Liver (tissue), 8 donors: ENCODE measurements at regions not wholly inside any gene's neighbourhood (a gene's known extent, or its start where the extent isn't known, plus 50 kb on each side); places are given as distances from the start of the nearest gene placed in this dataset.

ENCODE experiments used
- DNase-seq: peaks from one replicate; pipeline ENCODE4 v3.0.0-alpha.2; 2017; ENCODE audit warnings: low spot score
- H3K27ac ChIP-seq, 2 donors: one replicate each; pipeline ENCODE4 v1.7.0; 2013; ENCODE audit warnings: inconsistent platforms in 2 of 2, low read length in 2 of 2, control low read depth in 1 of 2, low read depth in 1 of 2, mild to moderate bottlenecking in 1 of 2
- H3K27me3 ChIP-seq, 4 donors: one replicate each; pipeline versions ENCODE4 v1.6.1 to v1.7.0; 2013; ENCODE audit warnings: low read length in 3 of 4, inconsistent platforms in 1 of 4, mild to moderate bottlenecking in 1 of 4, moderate library complexity in 1 of 4; ENCODE audit not compliant: control insufficient read depth in 4 of 4, insufficient read depth in 4 of 4
- H3K36me3 ChIP-seq, 4 donors: one replicate each; pipeline versions ENCODE4 v1.6.1 to v1.7.0; 2013; ENCODE audit warnings: low read length in 3 of 4, mild to moderate bottlenecking in 3 of 4, low read depth in 1 of 4, moderate library complexity in 1 of 4; ENCODE audit not compliant: control insufficient read depth in 4 of 4, insufficient read depth in 3 of 4
- H3K4me1 ChIP-seq, 4 donors: one replicate each; pipeline versions ENCODE4 v1.6.1 to v1.7.0; 2013; ENCODE audit warnings: low read length in 3 of 4, mild to moderate bottlenecking in 3 of 4, moderate library complexity in 1 of 4; ENCODE audit not compliant: control insufficient read depth in 4 of 4, insufficient read depth in 4 of 4
- H3K4me3 ChIP-seq, 3 donors: one replicate each; pipeline versions ENCODE4 v1.6.1 to v1.7.0; 2013; ENCODE audit warnings: low read length in 3 of 3, control low read depth in 1 of 3, low read depth in 1 of 3, mild to moderate bottlenecking in 1 of 3
- H3K9ac ChIP-seq, 2 donors: one replicate each; pipeline ENCODE4 v1.7.0; 2013; ENCODE audit warnings: low read length in 2 of 2, mild to moderate bottlenecking in 2 of 2, moderate library complexity in 2 of 2, control low read depth in 1 of 2, low read depth in 1 of 2
- H3K9me3 ChIP-seq, 4 donors: one replicate each; pipeline versions ENCODE4 v1.6.1 to v1.7.0; 2013; ENCODE audit warnings: low read length in 3 of 4; ENCODE audit not compliant: control insufficient read depth in 4 of 4
- ATF3 ChIP-seq: IDR thresholded peaks from 2 replicates; pipeline ENCODE4 v1.6.1; 2016; ENCODE audit warnings: antibody characterized with exemption
- CTCF ChIP-seq: fragments of 150-350 bp; IDR thresholded peaks from 2 replicates; pipeline ENCODE4 v1.5.1; 2017; ENCODE audit warnings: improper control_type of control experiment, low read depth, low read length; ENCODE audit not compliant: missing input control
- EGR1 ChIP-seq, 2 donors: IDR thresholded peaks; 2 replicates each; pipeline ENCODE4 v1.6.1; 2016 to 2018; ENCODE audit warnings: antibody characterized with exemption in 2 of 2, low read depth in 2 of 2
- FOXA1 ChIP-seq: IDR thresholded peaks from 2 replicates; pipeline ENCODE4 v1.6.1; 2016; ENCODE audit warnings: antibody characterized with exemption
- FOXA2 ChIP-seq: IDR thresholded peaks from 2 replicates; pipeline ENCODE4 v1.6.1; 2016; ENCODE audit warnings: antibody characterized with exemption
- GABPA ChIP-seq, 2 donors: IDR thresholded peaks in 1 of 2; conservative IDR thresholded peaks in 1 of 2; 2 replicates each; pipeline ENCODE4 v1.6.1; 2016; ENCODE audit warnings: antibody characterized with exemption in 2 of 2, mild to moderate bottlenecking in 1 of 2, moderate library complexity in 1 of 2
- HNF4A ChIP-seq, 2 donors: conservative IDR thresholded peaks; 2 replicates each; pipeline ENCODE4 v1.6.1; 2016; ENCODE audit warnings: antibody characterized with exemption in 2 of 2, mild to moderate bottlenecking in 2 of 2
- HNF4G ChIP-seq: IDR thresholded peaks from 2 replicates; pipeline ENCODE4 v1.6.1; 2016; ENCODE audit warnings: antibody characterized with exemption
- JUND ChIP-seq, 2 donors: IDR thresholded peaks; 2 replicates each; pipeline ENCODE4 v1.6.1; 2016; ENCODE audit warnings: antibody characterized with exemption in 2 of 2
- NR2F2 ChIP-seq: IDR thresholded peaks from 2 replicates; pipeline ENCODE4 v1.6.1; 2016; ENCODE audit warnings: antibody characterized with exemption
- RAD21 ChIP-seq, 2 donors: IDR thresholded peaks; 2 replicates each; pipeline ENCODE4 v1.6.1; 2016; ENCODE audit warnings: antibody characterized with exemption in 2 of 2, mild to moderate bottlenecking in 2 of 2
- REST ChIP-seq: IDR thresholded peaks from 2 replicates; pipeline ENCODE4 v1.6.1; 2016; ENCODE audit warnings: antibody characterized with exemption, mild to moderate bottlenecking
- RXRA ChIP-seq, 2 donors: IDR thresholded peaks; 2 replicates each; pipeline ENCODE4 v1.6.1; 2017 to 2018; ENCODE audit warnings: antibody characterized with exemption in 2 of 2, mild to moderate bottlenecking in 1 of 2
- SP1 ChIP-seq: IDR thresholded peaks from 2 replicates; pipeline ENCODE4 v1.6.1; 2018; ENCODE audit warnings: antibody characterized with exemption, mild to moderate bottlenecking
- TAF1 ChIP-seq: conservative IDR thresholded peaks from 2 replicates; pipeline ENCODE4 v1.6.1; 2016; ENCODE audit warnings: antibody characterized with exemption, mild to moderate bottlenecking
- YY1 ChIP-seq: IDR thresholded peaks from 2 replicates; pipeline ENCODE4 v1.6.1; 2016; ENCODE audit warnings: antibody characterized with exemption, mild to moderate bottlenecking
- WGBS: extraction: QIAGEN DNeasy Blood & Tissue Kit; methylation state at CpG from one replicate; pipeline ENCODE4 v1.1.7; 2013; 5-methylcytosine and 5-hydroxymethylcytosine counted together
- TF ChIP-seq, protein P1 (sequence below): IDR thresholded peaks from 2 replicates; pipeline ENCODE4 v1.6.1; 2016; ENCODE audit warnings: antibody characterized with exemption
- TF ChIP-seq, protein P2 (sequence below): IDR thresholded peaks from 2 replicates; pipeline ENCODE4 v1.6.1; 2016; ENCODE audit warnings: antibody characterized with exemption
- donor health status: healthy.
- donor health status: healthy.
- donor health status: healthy.
- donor health status: healthy.
- donor health status: healthy.

DNA sequence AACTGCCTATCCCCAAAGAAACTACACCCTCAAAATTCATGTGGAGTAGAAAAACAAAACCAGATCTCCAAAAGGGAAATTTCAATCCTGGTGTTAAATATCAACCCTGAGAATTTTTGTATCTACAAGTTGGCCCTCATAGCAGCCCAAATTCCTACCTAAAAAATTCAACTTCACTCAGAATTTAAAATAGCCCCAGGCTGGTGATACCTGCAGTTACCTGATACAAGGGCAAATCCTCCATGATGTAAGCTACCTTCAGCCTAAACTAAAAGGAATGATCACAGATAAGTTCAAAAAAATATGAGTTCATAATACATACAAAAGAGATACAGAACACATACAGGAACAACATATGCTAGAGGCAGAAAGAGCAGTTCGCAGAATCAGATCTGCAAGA is 138.4 kb downstream of the HNRNPD start:
- Histone ChIP-seq H3K27me3 (no peaks in the 10 kb centered on the region), H3K4me1 (no peaks in the 10 kb centered on the region), H3K27ac (no peak overlapping the region), H3K4me3 (no peak overlapping the region), H3K9ac (no peak overlapping the region), H3K36me3 (no peaks in the 10 kb centered on the region), H3K9me3 (no peaks in the 10 kb centered on the region)
- no peak for DNase-seq
- WGBS: 95% methylated on average over 1 of the region's 1 CpG
- TF ChIP-seq FOXA1 (no peak), JUND (IDR thresholded peaks at IDR 0.05) (no peak), TAF1 (no peak), RXRA (IDR thresholded peaks at IDR 0.05) (no peak), HNF4A (conservative IDR thresholded peaks at IDR 0.05) (no peak), EGR1 (IDR thresholded peaks at IDR 0.05; ENCODE audit: low read depth in 2 of 2) (no peak), FOXA2 (no peak), HNF4G (no peak), SP1 (no peak), NR2F2 (no peak), GABPA (IDR thresholded peaks at IDR 0.05 in 1 of 2, conservative IDR thresholded peaks at IDR 0.05 in 1 of 2) (no peak), CTCF (no peak), REST (no peak), YY1 (no peak), RAD21 (IDR thresholded peaks at IDR 0.05) (no peak), ATF3 (no peak)
- TF ChIP-seq, protein P1, sequence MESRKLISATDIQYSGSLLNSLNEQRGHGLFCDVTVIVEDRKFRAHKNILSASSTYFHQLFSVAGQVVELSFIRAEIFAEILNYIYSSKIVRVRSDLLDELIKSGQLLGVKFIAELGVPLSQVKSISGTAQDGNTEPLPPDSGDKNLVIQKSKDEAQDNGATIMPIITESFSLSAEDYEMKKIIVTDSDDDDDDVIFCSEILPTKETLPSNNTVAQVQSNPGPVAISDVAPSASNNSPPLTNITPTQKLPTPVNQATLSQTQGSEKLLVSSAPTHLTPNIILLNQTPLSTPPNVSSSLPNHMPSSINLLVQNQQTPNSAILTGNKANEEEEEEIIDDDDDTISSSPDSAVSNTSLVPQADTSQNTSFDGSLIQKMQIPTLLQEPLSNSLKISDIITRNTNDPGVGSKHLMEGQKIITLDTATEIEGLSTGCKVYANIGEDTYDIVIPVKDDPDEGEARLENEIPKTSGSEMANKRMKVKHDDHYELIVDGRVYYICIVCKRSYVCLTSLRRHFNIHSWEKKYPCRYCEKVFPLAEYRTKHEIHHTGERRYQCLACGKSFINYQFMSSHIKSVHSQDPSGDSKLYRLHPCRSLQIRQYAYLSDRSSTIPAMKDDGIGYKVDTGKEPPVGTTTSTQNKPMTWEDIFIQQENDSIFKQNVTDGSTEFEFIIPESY: no peak
- TF ChIP-seq, protein P2, sequence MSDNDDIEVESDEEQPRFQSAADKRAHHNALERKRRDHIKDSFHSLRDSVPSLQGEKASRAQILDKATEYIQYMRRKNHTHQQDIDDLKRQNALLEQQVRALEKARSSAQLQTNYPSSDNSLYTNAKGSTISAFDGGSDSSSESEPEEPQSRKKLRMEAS: no peak

GRCh38 chr4:82232891-82233290 is 140.9 kb downstream of the HNRNPD start:
- Histone ChIP-seq H3K27me3 (no peaks in the 10 kb centered on the region), H3K36me3 (no peaks in the 10 kb centered on the region), H3K9ac (no peak overlapping the region), H3K4me1 (no peaks in the 10 kb centered on the region), H3K4me3 (no peak overlapping the region), H3K9me3 (no peaks in the 10 kb centered on the region), H3K27ac (no peak overlapping the region)
- TF ChIP-seq, protein P2: no peak
- TF ChIP-seq RAD21 (IDR thresholded peaks at IDR 0.05): no peak
- TF ChIP-seq FOXA2: no peak
- TF ChIP-seq JUND (IDR thresholded peaks at IDR 0.05): no peak
- DNase-seq: no peak
- 95% methylated on average over 1 of the region's 1 CpG for WGBS
